IMR-90 (cell line): ENCODE measurements at regions not wholly inside any gene's neighbourhood (a gene's known extent, or its start where the extent isn't known, plus 50 kb on each side); places are given as distances from the start of the nearest gene placed in this dataset.

Source experiments
- ATAC-seq: fragments of 200-7000 bp; cut with Tn5 transposase; 2 replicates; pipeline ENCODE4 v1.9.1; 2020; ENCODE audit warnings: low read depth, mild to moderate bottlenecking, moderate library complexity
- BruUV-seq: library from RNA; stranded (reverse); fragments of 400-500 nt; replicated peaks from 2 replicates; lab custom pipeline; 2021; lab: Mats Ljungman, UMichigan
- CTCF ChIA-PET: fragments of 300-600 bp; formaldehyde crosslinking; extraction: SDS; loops from one replicate; lab custom pipeline; 2021; ENCODE audit warnings: antibody characterized with exemption; lab: Yijun Ruan, JAX
- POLR2A ChIA-PET: fragments of 300-600 bp; sonication (Branson Sonifier 250); formaldehyde crosslinking; loops from one replicate; lab custom pipeline; 2022; ENCODE audit warnings: antibody characterized with exemption; ENCODE audit not compliant: unreplicated experiment; lab: Charles Lee
- DNase-seq: peaks from one replicate; pipeline ENCODE4 v3.0.0; 2013
- H2AFZ ChIP-seq: replicated peaks from 2 replicates; pipeline ENCODE3; 2013; ENCODE audit warnings: low read length, mild to moderate bottlenecking; ENCODE audit not compliant: poor library complexity
- H2AK5ac ChIP-seq: 2 replicates; pipeline ENCODE4 v1.6.1; 2013; ENCODE audit warnings: low read depth, low read length, inconsistent platforms
- H2AK9ac ChIP-seq: replicated peaks from 2 replicates; pipeline ENCODE3; 2013; ENCODE audit warnings: mild to moderate bottlenecking, low read depth, low read length, moderate library complexity; ENCODE audit not compliant: poor library complexity
- H2BK120ac ChIP-seq: 2 replicates; pipeline ENCODE4 v1.6.1; 2013; ENCODE audit warnings: low read depth, low read length, inconsistent platforms
- H2BK15ac ChIP-seq: 3 replicates; pipeline ENCODE4 v1.6.1; 2013; ENCODE audit warnings: low read depth, low read length, inconsistent platforms
- H2BK20ac ChIP-seq: 2 replicates; pipeline ENCODE4 v1.6.1; 2013; ENCODE audit warnings: low read depth, mild to moderate bottlenecking, inconsistent platforms, low read length, moderate library complexity
- H2BK5ac ChIP-seq: 2 replicates; pipeline ENCODE4 v1.6.1; 2013; ENCODE audit warnings: mild to moderate bottlenecking, low read depth, low read length, inconsistent platforms; ENCODE audit not compliant: poor library complexity, severe bottlenecking
- H3K14ac ChIP-seq: replicated peaks from 2 replicates; pipeline ENCODE4 v1.6.1; 2013; ENCODE audit warnings: low read depth, low read length, inconsistent platforms
- H3K18ac ChIP-seq: 2 replicates; pipeline ENCODE4 v1.6.1; 2013; ENCODE audit warnings: low read depth, low read length, control low read depth
- H3K23ac ChIP-seq: 2 replicates; pipeline ENCODE4 v1.6.1; 2013; ENCODE audit warnings: low read depth, low read length, inconsistent platforms
- H3K27ac ChIP-seq: 2 replicates; pipeline ENCODE4 v1.5.1; 2013; ENCODE audit warnings: mild to moderate bottlenecking, control low read depth, low read length; ENCODE audit not compliant: insufficient read depth
- H3K27me3 ChIP-seq: 2 replicates; pipeline ENCODE4 v1.6.1; 2013; ENCODE audit warnings: low read length; ENCODE audit not compliant: control insufficient read depth, insufficient read depth
- H3K36me3 ChIP-seq: 2 replicates; pipeline ENCODE4 v1.6.1; 2013; ENCODE audit warnings: low read length, mixed read lengths; ENCODE audit not compliant: control insufficient read depth, insufficient read depth
- H3K4ac ChIP-seq: 2 replicates; pipeline ENCODE4 v1.6.1; 2013; ENCODE audit warnings: low read depth, low read length, inconsistent platforms
- H3K4me1 ChIP-seq: 2 replicates; pipeline ENCODE4 v1.6.1; 2013; ENCODE audit warnings: low read length, mixed read lengths; ENCODE audit not compliant: control insufficient read depth, insufficient read depth
- H3K4me2 ChIP-seq: 2 replicates; pipeline ENCODE4 v1.6.1; 2013; ENCODE audit warnings: low read depth, mild to moderate bottlenecking, control low read depth, low read length, moderate library complexity
- H3K4me3 ChIP-seq: 2 replicates; pipeline ENCODE4 v1.5.1; 2013; ENCODE audit warnings: low read depth, mild to moderate bottlenecking, control low read depth, low read length, moderate library complexity; ENCODE audit not compliant: insufficient read depth
- H3K56ac ChIP-seq: 2 replicates; pipeline ENCODE4 v1.6.1; 2013; ENCODE audit warnings: low read length, inconsistent platforms; ENCODE audit not compliant: insufficient read depth; ENCODE audit errors: extremely low read depth
- H3K79me1 ChIP-seq, 2 experiments: 2 replicates each; pipeline ENCODE4 v1.6.1; 2013; ENCODE audit warnings: low read length in 2 of 2, inconsistent platforms in 1 of 2, low read depth in 1 of 2
- H3K9ac ChIP-seq: 2 replicates; pipeline ENCODE4 v1.6.1; 2013; ENCODE audit warnings: low read depth, low read length, control low read depth
- H3K9me1 ChIP-seq: 2 replicates; pipeline ENCODE4 v1.6.1; 2013; ENCODE audit warnings: low read length, inconsistent platforms; ENCODE audit not compliant: insufficient read depth
- H3K9me3 ChIP-seq: 2 replicates; pipeline ENCODE4 v1.6.1; 2013; ENCODE audit warnings: low read length; ENCODE audit not compliant: control insufficient read depth, insufficient read depth
- H4K20me1 ChIP-seq: 2 replicates; pipeline ENCODE4 v1.6.1; 2013; ENCODE audit warnings: low read length, inconsistent platforms; ENCODE audit not compliant: insufficient read depth
- H4K5ac ChIP-seq: 2 replicates; pipeline ENCODE4 v1.6.1; 2013; ENCODE audit warnings: mild to moderate bottlenecking, low read depth, low read length, control low read depth
- H4K8ac ChIP-seq, 2 experiments: 2 replicates each; pipeline ENCODE4 v1.6.1; 2013; ENCODE audit warnings: low read depth in 2 of 2, low read length in 2 of 2, control low read depth in 1 of 2, inconsistent platforms in 1 of 2
- H4K91ac ChIP-seq: 2 replicates; pipeline ENCODE4 v1.6.1; 2013; ENCODE audit warnings: low read depth, low read length, inconsistent platforms; ENCODE audit not compliant: insufficient read depth
- BHLHE40 ChIP-seq: fragments of 150-350 bp; IDR thresholded peaks from 2 replicates; pipeline ENCODE4 v1.6.1; 2016; ENCODE audit warnings: mild to moderate bottlenecking, low read depth, low read length
- CHD1 ChIP-seq: IDR thresholded peaks from 2 replicates; pipeline ENCODE4 v1.6.1; 2012; ENCODE audit warnings: low read depth, low read length, improper control_type of control experiment
- ELK1 ChIP-seq: fragments of 150-350 bp; IDR thresholded peaks from 2 replicates; pipeline ENCODE4 v1.6.1; 2016; ENCODE audit warnings: low read depth, mild to moderate bottlenecking, low read length, moderate library complexity, borderline replicate concordance
- FOS ChIP-seq: fragments of 150-350 bp; IDR thresholded peaks from 2 replicates; pipeline ENCODE4 v1.6.1; 2016; ENCODE audit warnings: low read depth, low read length
- MAFK ChIP-seq: IDR thresholded peaks from 2 replicates; pipeline ENCODE4 v1.6.1; 2012; ENCODE audit warnings: low read depth, low read length, improper control_type of control experiment
- MAZ ChIP-seq: IDR thresholded peaks from 2 replicates; pipeline ENCODE4 v1.6.1; 2012; ENCODE audit warnings: low read depth, mild to moderate bottlenecking, low read length, improper control_type of control experiment, moderate library complexity, borderline replicate concordance
- MXI1 ChIP-seq: IDR thresholded peaks from 2 replicates; pipeline ENCODE4 v1.6.1; 2012; ENCODE audit warnings: low read depth, mild to moderate bottlenecking, low read length, moderate library complexity, borderline replicate concordance
- NFE2L2 ChIP-seq: fragments of 150-350 bp; IDR thresholded peaks from 2 replicates; pipeline ENCODE4 v1.6.1; 2016; ENCODE audit warnings: low read depth, mild to moderate bottlenecking, low read length
- POLR2A ChIP-seq: IDR thresholded peaks from 2 replicates; pipeline ENCODE4 v1.6.1; 2012; ENCODE audit warnings: mild to moderate bottlenecking, low read depth, low read length
- RAD21 ChIP-seq: IDR thresholded peaks from 2 replicates; pipeline ENCODE4 v1.6.1; 2012; ENCODE audit warnings: low read length, improper control_type of control experiment
- RCOR1 ChIP-seq: IDR thresholded peaks from 2 replicates; pipeline ENCODE4 v1.6.1; 2012; ENCODE audit warnings: mild to moderate bottlenecking, low read length, improper control_type of control experiment; ENCODE audit not compliant: insufficient replicate concordance
- RFX5 ChIP-seq: IDR thresholded peaks from 2 replicates; pipeline ENCODE4 v1.8.0; 2012; ENCODE audit warnings: low read depth, mild to moderate bottlenecking, low read length, moderate library complexity
- SMC3 ChIP-seq: fragments of 150-350 bp; IDR thresholded peaks from 2 replicates; pipeline ENCODE4 v1.6.1; 2016; ENCODE audit warnings: low read depth, mild to moderate bottlenecking, antibody characterized with exemption, low read length, moderate library complexity
- dilution Hi-C: fragments of 300-500 bp; cut with HindIII; formaldehyde crosslinking; loops from one replicate; pipeline ENCODE4 v1.14.3; 2018; ENCODE audit warnings: low sequenced_read_pairs; ENCODE audit not compliant: unreplicated experiment
- in situ Hi-C: fragments of 300-500 bp; cut with MboI; formaldehyde crosslinking; loops from 3 replicates; pipeline ENCODE4 v1.14.3; 2019; ENCODE audit warnings: low sequenced_read_pairs, inconsistent platforms, mixed read lengths
- intact Hi-C: fragments of 100-400 bp; cut with micrococcal nuclease; formaldehyde crosslinking; loops from 2 replicates; pipeline ENCODE4 v1.10.0; 2022
- TF ChIP-seq, protein P1 (sequence below): conservative IDR thresholded peaks from 2 replicates; pipeline ENCODE4 v1.5.1; 2012; ENCODE audit warnings: mild to moderate bottlenecking, low read depth, low read length, improper control_type of control experiment

DNA sequence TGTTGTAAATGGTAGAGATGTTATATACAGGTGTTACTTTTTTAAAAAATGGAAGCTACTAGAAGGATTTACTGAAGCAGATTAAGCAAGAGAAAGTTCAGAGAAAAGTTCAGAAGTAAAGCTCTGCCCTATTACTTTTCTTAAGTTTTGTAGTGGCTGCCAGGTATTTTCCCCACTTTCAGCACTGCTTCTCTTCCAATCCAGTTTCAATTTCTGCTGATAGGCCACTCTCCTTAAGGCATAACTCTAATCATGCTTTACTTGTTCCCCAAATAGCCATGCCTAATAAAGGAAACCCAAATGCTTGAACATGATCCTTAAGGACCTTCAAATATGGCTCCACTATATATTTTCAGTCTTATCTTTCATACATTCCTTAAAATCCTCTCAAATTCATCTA, 880.8 kb upstream of the CDH2 start:
- H4K8ac ChIP-seq = no peak overlapping the region

More for the DNA sequence above, 880.8 kb upstream of the CDH2 start:
- Histone ChIP-seq H2BK5ac (no peak overlapping the region), H3K9me3 (peaks cover 2% of the 10 kb centered on the region; the same call in 1 of the 2 replicates), H3K56ac (no peak overlapping the region), H2AK9ac (no peak overlapping the region), H3K9me1 (no peaks in the 10 kb centered on the region), H3K4me1 (no peaks in the 10 kb centered on the region), H3K36me3 (no peaks in the 10 kb centered on the region), H3K4me2 (no peak overlapping the region), H2AK5ac (no peak overlapping the region), H2AFZ (no peak overlapping the region), H3K27me3 (no peaks in the 10 kb centered on the region), H2BK15ac (no peak overlapping the region), H4K91ac (no peak overlapping the region), H3K4me3 (no peak overlapping the region), H3K18ac (no peak overlapping the region), H3K14ac (no peak overlapping the region), H3K4ac (no peak overlapping the region), H2BK20ac (no peak overlapping the region), H4K20me1 (no peaks in the 10 kb centered on the region), H3K27ac (no peak overlapping the region), H4K5ac (no peak overlapping the region), H3K9ac (no peak overlapping the region), H3K79me1 (no peaks in the 10 kb centered on the region), H3K23ac (no peak overlapping the region), H2BK120ac (no peak overlapping the region)
- ChIA-PET POLR2A (no interaction called here), CTCF (no interaction called here)
- ATAC-seq (no peak), DNase-seq (no peak)
- intact Hi-C loops (no loop called here), dilution Hi-C loops (no loop called here), in situ Hi-C loops (no loop called here)
- no peak for TF ChIP-seq SMC3
- TF ChIP-seq MAFK = no peak
- no peak for TF ChIP-seq MXI1
- no peak for TF ChIP-seq RAD21
- no peak for TF ChIP-seq CHD1
- TF ChIP-seq NFE2L2 = no peak
- no peak for TF ChIP-seq ELK1
- TF ChIP-seq, protein P1, sequence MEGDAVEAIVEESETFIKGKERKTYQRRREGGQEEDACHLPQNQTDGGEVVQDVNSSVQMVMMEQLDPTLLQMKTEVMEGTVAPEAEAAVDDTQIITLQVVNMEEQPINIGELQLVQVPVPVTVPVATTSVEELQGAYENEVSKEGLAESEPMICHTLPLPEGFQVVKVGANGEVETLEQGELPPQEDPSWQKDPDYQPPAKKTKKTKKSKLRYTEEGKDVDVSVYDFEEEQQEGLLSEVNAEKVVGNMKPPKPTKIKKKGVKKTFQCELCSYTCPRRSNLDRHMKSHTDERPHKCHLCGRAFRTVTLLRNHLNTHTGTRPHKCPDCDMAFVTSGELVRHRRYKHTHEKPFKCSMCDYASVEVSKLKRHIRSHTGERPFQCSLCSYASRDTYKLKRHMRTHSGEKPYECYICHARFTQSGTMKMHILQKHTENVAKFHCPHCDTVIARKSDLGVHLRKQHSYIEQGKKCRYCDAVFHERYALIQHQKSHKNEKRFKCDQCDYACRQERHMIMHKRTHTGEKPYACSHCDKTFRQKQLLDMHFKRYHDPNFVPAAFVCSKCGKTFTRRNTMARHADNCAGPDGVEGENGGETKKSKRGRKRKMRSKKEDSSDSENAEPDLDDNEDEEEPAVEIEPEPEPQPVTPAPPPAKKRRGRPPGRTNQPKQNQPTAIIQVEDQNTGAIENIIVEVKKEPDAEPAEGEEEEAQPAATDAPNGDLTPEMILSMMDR = no peak
- TF ChIP-seq RFX5 = no peak
- TF ChIP-seq FOS = no peak
- TF ChIP-seq MAZ = no peak
- TF ChIP-seq POLR2A = no peak
- no peak for TF ChIP-seq BHLHE40
- TF ChIP-seq RCOR1 = no peak
- BruUV-seq = no TSS peak
